ENCODE measurements at regions not wholly inside any gene's neighbourhood (a gene's known extent, or its start where the extent isn't known, plus 50 kb on each side); places are given as distances from the start of the nearest gene placed in this dataset.

GRCh38 chr6:98339506-98339905 is 494.9 kb upstream of the POU3F2 start:
- DNase-seq (ENCODE audit: low read depth) (no peak), FAIRE-seq (no peak)
- Histone ChIP-seq H3K27me3 (ENCODE audit: control insufficient read depth, insufficient read depth, low read length) (no peaks in the 10 kb centered on the region), H3K4me3 (ENCODE audit: low read depth, low read length) (no peak overlapping the region), H3K36me3 (ENCODE audit: control insufficient read depth, insufficient read depth, low read length) (no peaks in the 10 kb centered on the region)
- TF ChIP-seq CTCF (IDR thresholded peaks at IDR 0.05; ENCODE audit: insufficient read depth, low read length, severe bottlenecking), result no peak

- no peak for TF ChIP-seq CTCF (IDR thresholded peaks at IDR 0.05; ENCODE audit: insufficient read depth, low read length, severe bottlenecking)
- FAIRE-seq, result no peak
Measured at GRCh38 chr6:98343004-98343403, 491.4 kb upstream of the POU3F2 start.

GRCh38 chr6:98343797-98344196 is 490.6 kb upstream of the POU3F2 start:
- TF ChIP-seq CTCF (IDR thresholded peaks at IDR 0.05; ENCODE audit: insufficient read depth, low read length, severe bottlenecking), result no peak
- Histone ChIP-seq H3K27me3 (ENCODE audit: control insufficient read depth, insufficient read depth, low read length) (no peaks in the 10 kb centered on the region), H3K36me3 (ENCODE audit: control insufficient read depth, insufficient read depth, low read length) (no peaks in the 10 kb centered on the region), H3K4me3 (ENCODE audit: low read depth, low read length) (no peak overlapping the region)
- DNase-seq (ENCODE audit: low read depth) (no peak), FAIRE-seq (no peak)

More at GRCh38 chr6:98343004-98343403, 491.4 kb upstream of the POU3F2 start:
- Histone ChIP-seq H3K27me3 (ENCODE audit: control insufficient read depth, insufficient read depth, low read length) (no peaks in the 10 kb centered on the region), H3K4me3 (ENCODE audit: low read depth, low read length) (no peak overlapping the region), H3K36me3 (ENCODE audit: control insufficient read depth, insufficient read depth, low read length) (no peaks in the 10 kb centered on the region)
- DNase-seq (ENCODE audit: low read depth), result no peak

DNA sequence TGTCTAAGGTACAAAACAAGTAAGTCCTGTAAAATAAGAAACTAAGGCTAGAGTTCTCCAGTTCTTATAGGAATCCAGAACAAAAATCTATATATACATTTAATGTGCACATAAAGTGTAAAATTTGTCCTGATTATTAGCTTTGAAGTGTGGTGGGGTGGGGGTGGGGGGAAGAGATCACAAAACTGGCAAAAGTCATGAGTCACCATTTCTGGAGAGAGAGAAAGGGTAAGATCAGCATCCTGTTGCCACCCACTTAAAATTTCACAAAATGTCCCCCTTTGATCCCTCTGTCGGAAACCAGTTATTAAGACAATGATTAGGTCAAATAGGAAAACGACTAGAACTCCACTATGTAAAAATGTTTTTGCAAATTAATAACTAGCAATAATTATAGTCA is 482.0 kb upstream of the POU3F2 start:
- DNase-seq (ENCODE audit: low read depth) (no peak), FAIRE-seq (no peak)
- TF ChIP-seq CTCF (IDR thresholded peaks at IDR 0.05; ENCODE audit: insufficient read depth, low read length, severe bottlenecking), result no peak
- Histone ChIP-seq H3K36me3 (ENCODE audit: control insufficient read depth, insufficient read depth, low read length) (no peaks in the 10 kb centered on the region), H3K4me3 (ENCODE audit: low read depth, low read length) (no peak overlapping the region), H3K27me3 (ENCODE audit: control insufficient read depth, insufficient read depth, low read length) (no peaks in the 10 kb centered on the region)

DNA sequence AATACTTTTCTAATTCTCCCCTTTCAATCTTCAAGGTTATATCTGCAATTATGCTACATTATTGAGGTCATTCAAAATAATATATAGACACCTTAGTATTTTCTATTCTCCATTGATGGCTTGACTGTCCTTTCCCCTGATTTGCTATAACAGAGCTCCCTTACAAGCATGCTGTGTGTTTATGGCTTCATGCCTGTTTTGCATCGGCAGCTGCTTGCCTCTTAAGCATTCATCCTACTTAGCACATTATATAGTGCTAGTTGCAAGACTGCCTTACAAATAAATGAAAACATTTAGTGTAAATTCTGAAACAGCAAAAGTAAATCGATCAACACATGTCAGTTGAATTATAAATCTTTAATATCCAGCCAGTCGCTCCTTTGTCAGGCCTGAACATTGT is 476.2 kb upstream of the POU3F2 start:
- Histone ChIP-seq H3K27me3 (ENCODE audit: control insufficient read depth, insufficient read depth, low read length) (no peaks in the 10 kb centered on the region), H3K4me3 (ENCODE audit: low read depth, low read length) (no peak overlapping the region), H3K36me3 (ENCODE audit: control insufficient read depth, insufficient read depth, low read length) (no peaks in the 10 kb centered on the region)
- FAIRE-seq, result no peak
- TF ChIP-seq CTCF (IDR thresholded peaks at IDR 0.05; ENCODE audit: insufficient read depth, low read length, severe bottlenecking), result no peak
- no peak for DNase-seq (ENCODE audit: low read depth)

GRCh38 chr6:98366371-98366770 is 468.0 kb upstream of the POU3F2 start:
- H3K4me3 ChIP-seq (ENCODE audit: low read depth, low read length), result no peak overlapping the region
- H3K27me3 ChIP-seq (ENCODE audit: control insufficient read depth, insufficient read depth, low read length), result no peaks in the 10 kb centered on the region
- TF ChIP-seq CTCF (IDR thresholded peaks at IDR 0.05; ENCODE audit: insufficient read depth, low read length, severe bottlenecking), result no peak
- DNase-seq (ENCODE audit: low read depth) (no peak), FAIRE-seq (no peak)
- H3K36me3 ChIP-seq (ENCODE audit: control insufficient read depth, insufficient read depth, low read length), result no peaks in the 10 kb centered on the region

Data from bronchial epithelial cell (primary cell).